Natural killer cell (primary cell): ENCODE measurements at regions not wholly inside any gene's neighbourhood (a gene's known extent, or its start where the extent isn't known, plus 50 kb on each side); places are given as distances from the start of the nearest gene placed in this dataset.

Source experiments
- ATAC-seq, 3 donors: fragments of 150-1000 bp in 2 of 3; fragments of 200-7000 bp in 1 of 3; cut with Tn5 transposase; 1 replicate in 1 of 3; 2 replicates in 2 of 3; pipeline ENCODE4 v1.10.0; 2021; ENCODE audit warnings: mild to moderate bottlenecking in 2 of 3, moderate library complexity in 2 of 3
- DNase-seq, 2 donors: peaks; one replicate each; pipeline versions ENCODE4 v3.0.0 to v3.0.0-alpha.2; 2013 to 2021; ENCODE audit warnings: mixed read lengths in 1 of 2
- H3K27ac ChIP-seq: one replicate; pipeline ENCODE4 v1.5.1; 2013; ENCODE audit warnings: mild to moderate bottlenecking, low read length
- H3K27me3 ChIP-seq: one replicate; pipeline ENCODE4 v1.6.1; 2013; ENCODE audit warnings: low read length; ENCODE audit not compliant: control insufficient read depth, insufficient read depth
- H3K36me3 ChIP-seq: one replicate; pipeline ENCODE4 v1.6.1; 2013; ENCODE audit warnings: low read length; ENCODE audit not compliant: control insufficient read depth, insufficient read depth
- H3K4me1 ChIP-seq: one replicate; pipeline ENCODE4 v1.6.1; 2013; ENCODE audit warnings: low read length; ENCODE audit not compliant: control insufficient read depth, insufficient read depth
- H3K4me3 ChIP-seq: one replicate; pipeline ENCODE4 v1.5.1; 2013; ENCODE audit warnings: low read length
- H3K9me3 ChIP-seq: one replicate; pipeline ENCODE4 v1.6.1; 2013; ENCODE audit warnings: low read length; ENCODE audit not compliant: control insufficient read depth, insufficient read depth
- H3K27ac Mint-ChIP-seq, 2 donors: one replicate each; pipeline ENCODE4 v1.8.0; 2022; ENCODE audit warnings: mild to moderate bottlenecking in 2 of 2, mixed read lengths in 2 of 2, moderate library complexity in 1 of 2
- H3K27me3 Mint-ChIP-seq, 2 donors: one replicate each; pipeline ENCODE4 v1.8.0; 2022; ENCODE audit warnings: low read depth in 2 of 2, mixed read lengths in 2 of 2
- H3K36me3 Mint-ChIP-seq: one replicate; pipeline ENCODE4 v1.8.0; 2022; ENCODE audit warnings: mixed read lengths
- H3K4me1 Mint-ChIP-seq, 2 donors: one replicate each; pipeline ENCODE4 v1.8.0; 2022; ENCODE audit warnings: mixed read lengths in 2 of 2
- H3K4me3 Mint-ChIP-seq: one replicate; pipeline ENCODE4 v1.8.0; 2022; ENCODE audit warnings: mild to moderate bottlenecking, moderate library complexity, mixed read lengths
- H3K9me3 Mint-ChIP-seq, 2 donors: one replicate each; pipeline ENCODE4 v1.8.0; 2022; ENCODE audit warnings: mixed read lengths in 2 of 2
- WGBS: methylation state at CpG from one replicate; pipeline ENCODE4 v1.1.7; 2013; ENCODE audit warnings: missing lambda C conversion rate; ENCODE audit not compliant: insufficient coverage; 5-methylcytosine and 5-hydroxymethylcytosine counted together
- intact Hi-C: fragments of 100-400 bp; cut with micrococcal nuclease; formaldehyde crosslinking; loops from one replicate; pipeline ENCODE4 v1.14.2; 2022
- TF ChIP-seq, protein P1 (sequence below): fragments of 200-600 bp; IDR thresholded peaks from one replicate; pipeline ENCODE4 v1.8.0; 2022; ENCODE audit warnings: antibody characterized with exemption

DNA sequence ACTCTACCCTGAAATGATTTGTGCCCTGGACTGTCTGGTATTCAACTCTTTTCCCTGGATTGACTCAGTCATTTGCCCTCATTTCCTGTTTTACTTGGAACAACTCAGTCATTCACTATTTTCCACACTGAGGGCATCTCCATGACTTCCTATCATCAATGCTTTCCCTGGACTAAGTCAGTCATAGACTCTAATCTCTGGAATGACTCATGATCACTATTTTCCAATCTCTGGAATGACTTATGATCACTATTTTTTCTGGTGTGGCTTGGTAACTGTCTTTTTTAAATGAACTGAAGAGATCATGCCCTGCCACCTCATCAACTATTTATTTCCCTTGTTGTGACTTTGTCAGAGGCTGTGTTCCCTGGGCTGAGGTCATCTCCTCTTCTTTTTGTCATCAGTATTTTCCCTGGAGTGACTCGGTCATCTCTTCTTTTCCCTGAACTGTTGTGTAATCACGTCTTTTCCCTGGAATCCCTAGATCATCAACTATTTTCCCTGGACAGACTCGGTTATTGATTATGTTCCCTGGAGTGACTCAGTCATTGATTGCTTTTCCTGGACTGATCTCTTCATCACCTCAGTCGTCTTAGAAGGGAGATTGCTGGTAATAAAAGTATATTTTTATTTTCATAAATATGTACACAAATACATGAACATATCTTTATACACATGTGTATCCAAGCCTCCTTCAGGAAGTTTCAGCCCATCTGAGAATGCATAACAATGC, 327.1 kb upstream of the VCX start:
- WGBS, result 90% methylated on average over 2 of the region's 4 CpGs
- Mint-ChIP-seq H3K9me3 (peaks cover 6 to 11% of the 10 kb centered on the region in 2 donors), H3K27ac (no peak overlapping the region), H3K4me3 (no peak overlapping the region), H3K4me1 (no peaks in the 10 kb centered on the region), H3K27me3 (no peaks in the 10 kb centered on the region), H3K36me3 (no peaks in the 10 kb centered on the region)
- no peak for DNase-seq
- TF ChIP-seq, protein P1, sequence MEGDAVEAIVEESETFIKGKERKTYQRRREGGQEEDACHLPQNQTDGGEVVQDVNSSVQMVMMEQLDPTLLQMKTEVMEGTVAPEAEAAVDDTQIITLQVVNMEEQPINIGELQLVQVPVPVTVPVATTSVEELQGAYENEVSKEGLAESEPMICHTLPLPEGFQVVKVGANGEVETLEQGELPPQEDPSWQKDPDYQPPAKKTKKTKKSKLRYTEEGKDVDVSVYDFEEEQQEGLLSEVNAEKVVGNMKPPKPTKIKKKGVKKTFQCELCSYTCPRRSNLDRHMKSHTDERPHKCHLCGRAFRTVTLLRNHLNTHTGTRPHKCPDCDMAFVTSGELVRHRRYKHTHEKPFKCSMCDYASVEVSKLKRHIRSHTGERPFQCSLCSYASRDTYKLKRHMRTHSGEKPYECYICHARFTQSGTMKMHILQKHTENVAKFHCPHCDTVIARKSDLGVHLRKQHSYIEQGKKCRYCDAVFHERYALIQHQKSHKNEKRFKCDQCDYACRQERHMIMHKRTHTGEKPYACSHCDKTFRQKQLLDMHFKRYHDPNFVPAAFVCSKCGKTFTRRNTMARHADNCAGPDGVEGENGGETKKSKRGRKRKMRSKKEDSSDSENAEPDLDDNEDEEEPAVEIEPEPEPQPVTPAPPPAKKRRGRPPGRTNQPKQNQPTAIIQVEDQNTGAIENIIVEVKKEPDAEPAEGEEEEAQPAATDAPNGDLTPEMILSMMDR, result no peak
- H3K27ac ChIP-seq, result no peak overlapping the region
- H3K4me1 ChIP-seq, result no peaks in the 10 kb centered on the region
- H3K27me3 ChIP-seq, result no peaks in the 10 kb centered on the region
- intact Hi-C loops, result no loop called here
- no peak overlapping the region for H3K4me3 ChIP-seq
- no peaks in the 10 kb centered on the region for H3K36me3 ChIP-seq
- H3K9me3 ChIP-seq, result no peaks in the 10 kb centered on the region
- no peak for ATAC-seq

DNA sequence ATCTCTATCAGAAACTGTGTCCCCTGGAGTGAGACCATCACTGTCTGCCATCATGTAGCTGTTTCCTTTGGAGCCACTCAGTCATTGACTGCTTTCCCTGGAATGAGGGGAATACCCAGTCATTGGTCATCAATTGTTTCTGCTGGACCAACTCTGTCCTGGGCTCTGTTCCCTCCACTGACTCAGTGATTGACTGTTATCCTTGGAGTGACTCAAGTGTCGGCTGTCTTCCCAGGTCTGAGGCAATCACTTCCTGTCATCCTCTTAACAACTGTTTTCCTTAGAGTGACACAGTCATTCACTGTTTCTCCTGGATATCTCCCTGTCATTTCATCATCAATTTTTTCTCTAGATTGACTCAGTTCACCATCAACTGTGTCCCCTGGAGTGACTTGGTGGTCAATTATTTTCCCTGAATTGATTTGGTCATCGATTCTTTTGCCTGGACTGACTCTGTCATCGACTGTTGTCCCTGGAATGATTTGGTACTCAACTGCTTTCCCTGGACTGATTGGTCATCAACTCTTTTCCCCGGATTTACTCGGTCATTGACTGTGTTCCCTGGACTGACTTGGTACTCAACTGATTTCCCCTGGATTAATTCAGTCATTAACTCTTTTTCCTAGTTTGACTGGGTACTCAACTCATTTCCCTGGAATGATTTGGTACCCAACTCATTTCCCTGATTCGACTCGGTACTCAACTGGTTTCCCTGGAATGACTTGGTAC, 327.9 kb upstream of the VCX start:
- peaks cover 6 to 11% of the 10 kb centered on the region in 2 donors for H3K9me3 Mint-ChIP-seq
- H3K4me3 ChIP-seq, result no peak overlapping the region
- DNase-seq (no peak), ATAC-seq (no peak)
- H3K27ac ChIP-seq, result no peak overlapping the region
- no peaks in the 10 kb centered on the region for H3K27me3 ChIP-seq
- TF ChIP-seq, protein P1, result no peak
- H3K4me1 Mint-ChIP-seq, result no peaks in the 10 kb centered on the region
- WGBS, result 77% methylated on average over 7 of the region's 7 CpGs
- no peaks in the 10 kb centered on the region for H3K27me3 Mint-ChIP-seq
- H3K36me3 ChIP-seq, result no peaks in the 10 kb centered on the region
- no peaks in the 10 kb centered on the region for H3K36me3 Mint-ChIP-seq
- intact Hi-C loops, result no loop called here
- no peaks in the 10 kb centered on the region for H3K9me3 ChIP-seq
- no peaks in the 10 kb centered on the region for H3K4me1 ChIP-seq
- no peak overlapping the region for H3K27ac Mint-ChIP-seq
- H3K4me3 Mint-ChIP-seq, result no peak overlapping the region

DNA sequence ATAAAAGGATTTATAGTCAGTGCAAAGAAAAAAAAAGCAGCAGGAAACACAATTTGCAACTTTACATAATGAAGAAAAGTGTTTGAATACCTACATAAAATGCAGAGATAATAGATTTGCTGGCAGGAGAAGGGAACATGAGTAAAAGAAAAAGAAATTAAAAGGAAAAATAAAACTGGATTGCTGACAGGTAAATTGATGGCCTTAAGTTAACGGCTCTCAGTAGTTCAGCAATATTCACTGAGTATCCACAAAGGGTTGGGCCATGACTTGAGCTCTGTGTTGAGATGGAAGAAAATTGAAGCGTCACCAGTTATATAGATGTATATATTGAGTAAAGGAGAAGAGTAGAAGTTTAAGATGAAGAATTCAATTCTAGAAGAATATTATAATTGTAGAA, 330.1 kb upstream of the VCX start:
- H3K36me3 Mint-ChIP-seq, result no peaks in the 10 kb centered on the region
- H3K4me1 Mint-ChIP-seq, result no peaks in the 10 kb centered on the region
- peaks cover 6 to 11% of the 10 kb centered on the region in 2 donors for H3K9me3 Mint-ChIP-seq
- TF ChIP-seq, protein P1, result no peak
- H3K4me3 Mint-ChIP-seq, result no peak overlapping the region
- Histone ChIP-seq H3K4me1 (no peaks in the 10 kb centered on the region), H3K27me3 (no peaks in the 10 kb centered on the region), H3K36me3 (no peaks in the 10 kb centered on the region), H3K27ac (no peak overlapping the region), H3K9me3 (no peaks in the 10 kb centered on the region), H3K4me3 (no peak overlapping the region)
- no peaks in the 10 kb centered on the region for H3K27me3 Mint-ChIP-seq
- WGBS, result 80% methylated on average over 2 of the region's 2 CpGs
- ATAC-seq (no peak), DNase-seq (no peak)
- no peak overlapping the region for H3K27ac Mint-ChIP-seq
- intact Hi-C loops, result no loop called here
